ENCODE measurements at regions not wholly inside any gene's neighbourhood (a gene's known extent, or its start where the extent isn't known, plus 50 kb on each side); places are given as distances from the start of the nearest gene placed in this dataset.
"Not testable (repeated sequence)": the region's sequence is repeated elsewhere in the genome, so short reads cannot be mapped to it uniquely, and the experiment has no call there.

GRCh38 chr11:67877316-67877715 lies 126.6 kb downstream of the UNC93B1 start:
- DNase-seq (ENCODE audit: low read depth in 2 of 2, low spot score in 1 of 2) = not testable (repeated sequence)

DNA sequence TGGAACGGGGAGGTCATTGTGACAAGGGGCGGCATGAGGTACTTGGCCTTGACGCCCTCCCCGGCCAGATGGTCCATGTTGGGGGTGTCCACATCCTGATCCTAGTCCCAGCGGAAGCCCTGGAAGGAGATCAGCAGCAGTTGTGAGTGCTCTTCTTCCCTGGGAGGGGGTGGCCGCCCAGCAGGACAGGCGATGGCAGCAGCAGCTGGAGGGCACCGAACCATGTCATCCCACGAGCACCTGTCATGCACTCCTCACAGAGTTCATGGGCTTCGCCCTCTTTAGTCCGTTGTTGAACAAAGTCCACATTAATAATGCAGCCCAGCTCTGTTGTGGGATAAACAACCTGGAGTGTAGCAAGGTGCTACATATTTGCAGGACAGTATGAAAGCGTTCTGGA lies 130.7 kb downstream of the UNC93B1 start:
- DNase-seq (ENCODE audit: low read depth in 2 of 2, low spot score in 1 of 2) = not testable (repeated sequence)

- not testable (repeated sequence) for DNase-seq (ENCODE audit: low read depth in 2 of 2, low spot score in 1 of 2)
These were observed 132.7 kb downstream of the UNC93B1 start for GRCh38 chr11:67871168-67871567.

DNA sequence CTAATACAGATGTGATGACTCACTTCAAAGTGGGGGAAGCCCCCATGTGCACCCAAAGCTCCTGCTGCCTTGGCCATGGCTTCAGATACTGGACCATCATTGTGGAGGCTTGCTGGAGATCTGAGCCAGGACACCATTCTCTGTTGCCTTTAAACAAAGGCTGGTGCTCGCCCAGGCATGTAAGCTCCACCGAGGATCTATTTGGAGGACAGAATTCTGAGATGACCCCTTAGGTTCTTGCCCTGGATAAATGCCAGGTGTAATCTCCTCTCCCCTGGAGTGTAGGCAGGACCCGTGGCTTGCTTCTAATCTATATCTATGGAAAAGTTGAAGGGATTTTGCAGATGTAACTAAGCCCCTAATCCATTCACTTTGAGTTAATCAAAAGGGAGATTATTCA lies 141.0 kb downstream of the UNC93B1 start:
- not testable (repeated sequence) for DNase-seq (ENCODE audit: low read depth in 2 of 2, low spot score in 1 of 2)

DNA sequence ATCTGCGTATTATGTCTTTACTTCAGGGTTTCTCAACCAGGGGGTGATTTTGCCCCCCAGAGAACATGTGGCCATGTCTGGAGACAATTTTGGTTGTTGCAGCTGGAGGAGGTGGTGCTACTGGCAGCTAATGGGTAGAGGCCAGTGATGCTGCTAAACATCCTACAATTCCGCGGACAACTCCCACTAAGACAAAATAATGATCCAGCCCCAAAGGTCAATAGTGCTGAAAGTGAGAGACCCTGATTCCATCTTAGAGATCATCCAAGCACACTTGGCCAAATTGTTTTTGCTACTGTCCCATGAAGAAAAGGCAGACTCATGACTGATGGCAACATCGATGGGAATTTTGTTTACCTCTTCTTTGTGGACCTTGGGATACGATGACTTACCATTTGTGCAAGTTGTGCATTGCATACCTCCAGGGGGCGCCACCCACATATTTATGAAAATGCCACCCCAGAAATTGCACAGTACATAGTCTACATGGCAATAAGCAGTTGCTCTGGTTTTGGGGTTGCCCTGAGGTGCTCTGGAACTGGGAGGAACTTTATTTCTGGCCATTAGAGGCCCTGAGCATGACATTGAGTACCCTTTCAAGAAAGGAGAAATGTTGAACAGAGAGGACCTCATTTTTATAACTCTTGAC lies 144.3 kb downstream of the UNC93B1 start:
- peak in 1 of 2 donors; percentile 23 for DNase-seq (ENCODE audit: low read depth in 2 of 2, low spot score in 1 of 2)

DNA sequence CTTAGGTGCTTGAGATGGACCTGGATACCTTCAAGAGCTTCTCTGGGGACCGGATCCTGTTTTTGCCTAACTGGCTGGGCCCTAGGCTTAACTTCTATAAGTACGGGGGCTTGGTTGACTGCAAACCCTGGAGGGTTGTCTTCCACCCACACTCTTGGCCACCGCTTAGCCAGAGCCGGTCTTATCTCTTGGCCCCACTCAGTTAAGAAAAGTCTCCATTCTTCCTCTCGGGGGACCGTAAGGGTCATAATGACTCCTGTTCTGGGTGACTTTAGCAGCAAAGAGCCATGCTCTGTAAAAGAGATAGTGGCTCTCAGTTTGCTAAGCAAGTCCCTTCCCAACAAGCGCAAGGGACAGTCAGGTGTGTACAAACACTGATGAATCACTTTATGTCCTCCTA lies 153.2 kb downstream of the UNC93B1 start:
- not testable (repeated sequence) for DNase-seq (ENCODE audit: low read depth in 2 of 2, low spot score in 1 of 2)

GRCh38 chr11:67849766-67850165 lies 154.1 kb downstream of the UNC93B1 start:
- not testable (repeated sequence) for DNase-seq (ENCODE audit: low read depth in 2 of 2, low spot score in 1 of 2)

DNA sequence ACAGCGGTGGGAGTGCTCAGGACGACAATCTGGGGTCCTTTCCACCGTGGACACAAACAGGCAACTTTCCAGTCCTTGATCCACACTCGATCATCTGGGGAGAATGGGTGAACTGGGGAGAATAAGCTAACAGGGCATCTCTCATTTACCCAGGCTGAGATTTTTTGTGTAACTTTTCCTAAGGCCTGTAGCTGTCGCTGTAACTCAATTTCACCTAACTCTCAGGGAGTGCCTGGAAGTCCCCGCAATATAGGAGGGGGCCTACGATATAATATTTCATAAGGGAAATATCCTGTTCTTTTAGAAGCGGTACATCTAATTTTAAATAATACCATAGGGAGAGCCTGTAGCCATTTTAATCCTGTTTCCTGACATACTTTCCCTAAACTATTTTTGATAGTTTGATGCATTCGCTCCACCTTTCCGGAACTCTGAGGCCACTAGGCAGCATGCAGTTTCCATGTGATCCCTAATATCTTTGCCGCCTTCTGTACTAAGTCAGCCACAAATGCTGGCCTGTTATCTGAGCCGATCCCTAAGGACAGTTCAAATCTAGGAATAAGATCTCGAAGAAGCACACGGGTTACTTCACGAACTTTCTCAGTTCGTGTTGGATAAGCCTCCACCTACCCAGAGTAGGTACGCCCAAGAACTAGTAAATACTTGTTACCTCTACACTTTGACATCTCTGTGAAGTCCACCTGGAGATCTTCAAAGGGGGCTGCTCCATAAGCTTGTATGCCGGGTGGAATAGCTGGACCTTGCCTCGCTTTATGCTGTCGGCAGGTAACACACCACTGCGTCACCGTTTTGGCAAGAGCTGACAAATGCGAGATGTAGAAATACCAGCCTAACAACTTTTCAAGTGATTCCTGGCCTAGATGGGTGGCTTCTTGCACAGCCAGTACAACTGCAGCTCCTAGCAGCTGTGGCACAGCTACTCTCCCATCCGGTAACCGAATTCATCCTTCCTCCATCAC lies 155.7 kb downstream of the UNC93B1 start:
- not testable (repeated sequence) for DNase-seq (ENCODE audit: low read depth in 2 of 2, low spot score in 1 of 2)

- DNase-seq (ENCODE audit: low read depth in 2 of 2, low spot score in 1 of 2) = not testable (repeated sequence)
These were observed 157.6 kb downstream of the UNC93B1 start for GRCh38 chr11:67846303-67846702.

DNA sequence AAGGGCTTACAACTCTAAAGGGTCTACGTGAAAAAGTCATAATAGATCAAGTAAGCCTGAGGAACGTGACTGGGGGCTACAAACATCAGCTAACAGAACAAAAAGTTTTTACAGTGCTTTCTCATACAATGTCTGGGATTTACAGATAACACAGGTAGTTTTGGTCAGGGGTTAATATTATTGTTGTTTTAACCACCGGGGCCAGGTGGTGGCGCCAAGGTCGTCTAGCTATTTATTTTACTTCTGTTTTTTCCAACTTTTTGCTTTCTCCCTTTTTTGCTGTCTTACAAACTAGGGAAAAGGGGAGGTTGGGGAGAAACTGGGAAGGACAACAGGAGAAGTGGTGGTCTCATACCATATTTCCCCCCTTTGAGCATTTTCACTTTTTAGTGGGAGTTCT lies 158.6 kb downstream of the UNC93B1 start:
- not testable (repeated sequence) for DNase-seq (ENCODE audit: low read depth in 2 of 2, low spot score in 1 of 2)

- not testable (repeated sequence) for DNase-seq (ENCODE audit: low read depth in 2 of 2, low spot score in 1 of 2)
These were observed 163.3 kb downstream of the UNC93B1 start for GRCh38 chr11:67840599-67840998.

- DNase-seq (ENCODE audit: low read depth in 2 of 2, low spot score in 1 of 2) = not testable (repeated sequence)
These were observed 155.7 kb upstream of the ALDH3B2 start for GRCh38 chr11:67830152-67830551.

DNA sequence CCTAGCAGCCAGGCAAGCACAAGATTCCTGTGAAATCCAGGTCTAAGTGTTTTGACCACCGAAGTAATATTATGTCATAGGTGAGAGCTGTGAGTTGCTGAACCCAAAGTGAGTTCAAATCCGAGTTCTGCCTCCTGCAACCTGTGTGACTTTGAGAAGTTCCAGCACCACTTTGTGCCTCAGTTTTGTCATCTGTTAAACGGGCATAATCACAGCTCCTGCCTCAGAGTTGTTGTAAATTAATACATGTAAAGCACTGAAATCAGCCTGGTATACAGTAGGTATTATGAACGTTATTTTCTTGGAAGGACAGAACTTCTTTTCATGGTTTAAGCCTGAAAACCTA lies 152.5 kb upstream of the ALDH3B2 start:
- not testable (repeated sequence) for DNase-seq (ENCODE audit: low read depth in 2 of 2, low spot score in 1 of 2)

DNA sequence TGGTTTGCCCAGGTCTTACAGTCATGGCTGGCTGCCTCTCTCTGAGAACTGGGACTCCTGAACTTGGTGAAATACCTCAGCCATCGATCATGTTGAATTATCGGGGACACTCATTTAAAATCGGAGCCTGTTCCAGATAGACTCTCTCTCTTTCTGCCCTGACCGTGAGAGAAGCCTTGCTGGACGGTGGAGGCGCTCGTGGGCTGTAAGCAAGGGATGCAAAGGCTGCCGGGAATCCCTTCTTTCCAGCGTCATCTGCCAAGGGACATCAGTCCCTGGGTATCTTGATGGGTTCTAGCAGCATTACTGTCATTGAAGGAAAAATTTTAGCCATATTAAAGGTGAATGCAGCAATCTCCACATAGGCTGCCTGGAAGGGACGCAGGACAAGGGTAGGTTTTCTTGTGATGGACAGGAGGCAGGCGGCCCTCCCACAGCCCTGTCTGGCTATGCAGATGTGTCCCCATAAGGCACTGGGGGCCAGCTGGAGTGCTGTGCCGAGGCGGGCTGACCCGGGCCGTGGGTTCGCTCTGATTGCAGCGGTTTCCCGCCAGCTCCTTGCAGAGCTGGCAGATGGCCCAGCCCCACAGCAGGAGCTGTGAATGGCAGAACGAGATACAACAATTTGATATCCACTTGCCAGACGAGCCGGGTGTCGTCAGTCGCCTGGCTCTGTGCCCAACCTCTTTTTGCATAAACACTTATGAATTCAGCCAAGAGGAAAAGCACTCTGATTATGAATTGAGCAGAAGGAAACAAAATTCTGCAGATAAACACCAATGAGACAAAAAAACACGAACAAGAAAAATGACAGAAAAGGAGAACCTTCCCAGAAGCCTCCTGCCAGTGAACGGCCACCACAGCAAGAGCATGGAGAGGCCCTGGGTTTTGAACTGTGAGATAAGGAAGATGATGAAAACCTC lies 151.9 kb upstream of the ALDH3B2 start:
- not testable (repeated sequence) for DNase-seq (ENCODE audit: low read depth in 2 of 2, low spot score in 1 of 2)

- DNase-seq (ENCODE audit: low read depth in 2 of 2, low spot score in 1 of 2) = not testable (repeated sequence)
These were observed 150.4 kb upstream of the ALDH3B2 start for GRCh38 chr11:67824861-67825260.

DNA sequence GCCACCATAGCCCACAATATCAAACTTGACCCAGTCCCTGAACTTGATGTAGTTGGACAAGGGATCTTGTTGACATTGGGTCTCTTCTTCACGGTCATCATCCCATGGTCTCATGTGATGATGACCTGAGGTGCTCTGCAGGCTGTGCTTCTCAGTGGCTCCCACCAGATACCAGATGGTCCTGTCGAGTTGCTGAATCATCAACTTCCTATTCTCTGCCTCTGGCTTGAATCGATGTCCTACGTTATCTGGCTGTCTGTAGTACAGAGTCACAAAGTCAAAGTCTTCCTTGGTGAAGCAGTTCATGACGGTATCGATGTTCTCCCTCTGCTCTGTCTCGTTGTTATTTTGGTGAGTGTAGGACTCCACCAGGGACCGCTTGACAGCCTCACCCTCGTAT lies 145.7 kb upstream of the ALDH3B2 start:
- no peak for DNase-seq (ENCODE audit: low read depth in 2 of 2, low spot score in 1 of 2)

DNA sequence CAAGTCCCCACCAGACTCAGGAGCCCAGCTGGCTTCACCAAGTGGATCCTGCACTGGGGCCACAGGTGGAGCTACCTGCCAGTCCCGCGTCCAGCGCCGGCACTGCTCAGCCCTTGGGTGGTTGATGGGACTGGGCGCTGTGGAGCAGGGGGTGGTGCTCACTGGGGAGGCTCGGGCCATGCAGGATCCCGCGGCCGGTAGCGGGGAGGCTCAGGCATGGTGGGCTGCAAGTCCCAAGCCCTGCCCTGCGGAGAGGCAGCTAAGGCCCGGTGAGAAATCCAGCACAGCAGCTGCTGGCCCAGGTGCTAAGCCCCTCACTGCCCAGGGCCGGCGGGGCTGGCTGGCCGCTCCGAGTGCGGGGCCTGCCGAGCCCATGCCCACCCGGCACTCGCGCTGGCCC lies 143.1 kb upstream of the ALDH3B2 start:
- DNase-seq (ENCODE audit: low read depth in 2 of 2, low spot score in 1 of 2) = not testable (repeated sequence)

DNA sequence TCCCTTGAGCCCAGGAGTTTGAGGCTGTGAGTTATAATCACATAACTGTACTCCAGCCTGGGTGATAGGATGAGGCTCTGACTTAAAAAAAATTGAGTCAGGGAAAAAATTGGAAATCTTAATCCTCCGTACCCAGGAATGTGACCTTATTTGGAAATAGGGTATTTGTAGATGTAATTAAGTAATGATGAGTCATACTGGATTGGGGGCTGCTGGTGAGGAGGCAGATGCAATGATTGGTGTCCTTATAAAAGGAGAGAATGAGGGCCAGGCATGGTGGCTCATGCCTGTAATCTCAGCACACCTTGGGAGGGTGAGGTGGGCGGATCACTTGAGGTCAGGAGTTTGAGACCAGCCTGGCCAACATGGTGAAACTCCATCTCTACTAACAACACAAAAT lies 134.9 kb upstream of the ALDH3B2 start:
- DNase-seq (ENCODE audit: low read depth in 2 of 2, low spot score in 1 of 2) = not testable (repeated sequence)

DNA sequence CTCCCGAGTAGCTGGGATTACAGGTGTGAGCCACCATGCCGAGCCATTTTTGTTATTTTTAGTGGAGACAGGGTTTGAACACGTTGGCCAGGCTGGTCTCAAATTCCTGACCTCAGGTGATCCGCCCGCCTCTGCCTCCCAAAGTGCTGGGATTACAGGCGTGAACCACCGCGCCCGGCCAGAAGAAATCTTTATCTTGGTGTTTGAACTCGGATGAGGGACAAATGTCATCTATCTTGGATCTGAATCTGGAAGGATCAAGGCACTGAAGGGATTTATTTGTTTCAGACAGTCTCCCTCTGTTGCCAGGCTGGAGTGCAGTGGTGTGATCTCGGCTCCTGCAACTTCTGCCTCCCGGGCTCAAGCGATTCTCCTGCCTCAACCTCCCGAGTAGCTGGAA lies 133.5 kb upstream of the ALDH3B2 start:
- not testable (repeated sequence) for DNase-seq (ENCODE audit: low read depth in 2 of 2, low spot score in 1 of 2)

DNA sequence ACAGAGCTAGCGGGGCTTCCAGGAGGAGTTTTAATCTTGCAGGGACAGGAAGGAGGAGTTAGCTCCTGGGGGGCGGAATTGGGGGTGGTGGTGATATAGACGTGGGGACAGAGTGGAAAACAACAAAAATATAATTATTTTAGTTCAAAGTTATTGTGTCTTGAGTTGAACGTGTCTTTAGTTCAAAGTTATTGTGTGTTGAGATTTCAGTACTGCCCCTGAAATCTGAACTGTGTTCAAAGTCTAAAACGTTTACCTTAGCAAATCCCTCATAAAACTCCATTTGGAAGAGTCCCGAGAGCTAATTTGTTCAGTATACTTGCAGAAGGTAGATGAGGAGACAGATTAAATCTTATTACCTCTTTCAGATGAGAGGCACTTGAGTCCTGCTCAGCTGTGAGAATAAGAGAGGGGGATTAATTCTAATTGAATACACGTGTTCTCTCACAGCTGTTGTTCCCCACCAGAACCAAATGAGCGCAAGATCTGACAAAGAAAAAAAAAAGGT lies 132.4 kb upstream of the ALDH3B2 start:
- not testable (repeated sequence) for DNase-seq (ENCODE audit: low read depth in 2 of 2, low spot score in 1 of 2)

GRCh38 chr11:67806183-67806582 lies 131.8 kb upstream of the ALDH3B2 start:
- not testable (repeated sequence) for DNase-seq (ENCODE audit: low read depth in 2 of 2, low spot score in 1 of 2)

Data from stimulated activated CD8-positive, alpha-beta memory T cell treated with anti-CD3 and anti-CD28 coated beads, Interleukin-4, amount 100 ng/mL, for 1 hour (primary cell).